AG04449 (cell line): ENCODE measurements at regions not wholly inside any gene's neighbourhood (a gene's known extent, or its start where the extent isn't known, plus 50 kb on each side); places are given as distances from the start of the nearest gene placed in this dataset.
A peak's percentile ranks its signal among the peaks of the same experiment; 100 is the strongest.

ENCODE experiments used
- CTCF ChIA-PET: fragments of 350-600 bp; formaldehyde crosslinking; extraction: SDS; loops from one replicate; lab custom pipeline; 2021; ENCODE audit warnings: antibody characterized with exemption; lab: Yijun Ruan, JAX
- POLR2A ChIA-PET: fragments of 400-600, 350-600 bp; formaldehyde crosslinking; extraction: SDS; loops from one replicate; lab custom pipeline; 2020; ENCODE audit warnings: antibody characterized with exemption, inconsistent platforms; lab: Yijun Ruan, JAX
- DNase-seq: peaks from one replicate; pipeline ENCODE4 v3.0.0-alpha.2; 2010; ENCODE audit warnings: low read depth, low spot score
- H3K4me3 ChIP-seq: 2 replicates; pipeline ENCODE4 v1.5.1; 2011; ENCODE audit warnings: low read depth, mild to moderate bottlenecking, control low read depth, low read length
- CTCF ChIP-seq: IDR thresholded peaks from one replicate; pipeline ENCODE4 v1.5.1; 2011; ENCODE audit warnings: mild to moderate bottlenecking, moderate library complexity, low read length, control low read depth, inconsistent platforms; ENCODE audit not compliant: insufficient read depth; ENCODE audit errors: missing control alignments

- H3K4me3 ChIP-seq = no peak overlapping the region
- no peak for TF ChIP-seq CTCF
- POLR2A ChIA-PET = no interaction called here
- DNase-seq = no peak
- CTCF ChIA-PET = no interaction called here
Measured at GRCh38 chr6:14798996-14799588, 446.8 kb upstream of the JARID2 start.

- ChIA-PET POLR2A (no interaction called here), CTCF (no interaction called here)
- no peak for TF ChIP-seq CTCF
- no peak overlapping the region for H3K4me3 ChIP-seq
- no peak for DNase-seq
Measured at GRCh38 chr6:14799928-14800327, 445.9 kb upstream of the JARID2 start.

DNA sequence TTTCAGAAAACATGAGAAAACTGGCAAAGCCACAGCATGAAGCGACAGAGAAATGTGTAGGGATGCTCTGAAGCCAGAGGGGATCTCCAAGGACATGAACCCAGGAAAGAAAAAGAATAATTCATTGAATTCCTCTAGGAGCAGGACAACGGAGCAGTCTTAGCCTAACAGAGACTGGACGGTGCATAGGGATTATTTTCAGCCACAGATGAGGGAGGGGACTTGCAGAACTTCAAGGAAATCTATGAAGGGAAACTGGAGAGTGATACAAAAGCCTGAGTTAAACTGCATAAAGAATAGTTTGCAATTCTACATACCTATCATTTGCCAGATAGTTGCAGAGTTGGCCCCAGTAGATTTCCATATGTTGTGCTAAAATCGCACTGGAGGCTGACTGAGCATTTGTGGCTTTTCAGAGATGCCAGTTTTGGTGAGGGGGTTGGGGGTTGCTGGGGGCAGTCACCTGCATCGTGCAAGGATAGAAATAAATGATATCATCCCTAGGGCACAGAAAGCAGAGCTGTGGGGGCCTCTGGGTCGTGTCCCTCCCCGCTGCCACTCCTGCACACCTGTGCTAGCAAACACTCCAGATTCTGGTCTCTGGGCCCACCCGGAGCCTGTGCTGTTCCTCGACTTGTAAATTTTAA is 443.2 kb upstream of the JARID2 start:
- no peak overlapping the region for H3K4me3 ChIP-seq
- ChIA-PET POLR2A (no interaction called here), CTCF (no interaction called here)
- TF ChIP-seq CTCF = no peak
- no peak for DNase-seq

DNA sequence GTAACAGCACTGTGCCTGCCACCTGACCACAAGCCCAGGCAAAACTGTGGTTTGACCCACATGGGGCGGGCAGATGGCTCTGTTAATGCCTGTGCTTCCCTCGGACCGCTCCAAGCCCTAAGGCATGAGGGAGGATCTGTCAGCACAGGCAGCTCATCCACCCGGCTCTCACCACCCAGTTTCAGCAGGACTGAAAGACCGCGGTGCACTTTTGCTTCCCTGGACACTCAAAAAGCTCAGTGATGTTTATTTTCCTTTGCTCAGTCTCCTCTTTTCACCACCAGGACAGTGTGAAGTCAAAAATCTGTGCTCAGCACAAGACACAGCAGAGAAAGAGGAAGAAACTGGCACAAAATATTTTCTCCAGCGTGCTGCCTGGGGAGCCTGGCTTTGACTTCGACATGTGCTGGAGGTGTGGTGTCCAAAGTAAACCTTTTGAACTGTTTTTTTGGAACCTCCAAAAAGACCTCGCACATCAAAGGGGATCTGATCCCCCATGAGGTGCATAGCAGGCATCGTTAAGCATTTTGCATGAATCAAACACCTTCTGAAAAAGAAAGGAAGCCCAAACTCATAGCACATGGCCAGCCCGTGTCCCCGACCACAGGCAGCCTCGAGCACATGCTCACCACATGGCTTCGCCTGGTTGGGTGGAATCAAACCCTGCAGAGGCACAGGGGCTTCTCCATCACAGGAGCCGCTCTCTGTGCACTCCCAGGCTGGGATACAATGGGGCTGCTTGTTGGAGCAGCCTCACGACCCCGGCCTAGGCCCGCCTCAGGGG is 441.7 kb upstream of the JARID2 start:
- no peak overlapping the region for H3K4me3 ChIP-seq
- DNase-seq = no peak
- ChIA-PET POLR2A (no interaction called here), CTCF (no interaction called here)
- no peak for TF ChIP-seq CTCF

DNA sequence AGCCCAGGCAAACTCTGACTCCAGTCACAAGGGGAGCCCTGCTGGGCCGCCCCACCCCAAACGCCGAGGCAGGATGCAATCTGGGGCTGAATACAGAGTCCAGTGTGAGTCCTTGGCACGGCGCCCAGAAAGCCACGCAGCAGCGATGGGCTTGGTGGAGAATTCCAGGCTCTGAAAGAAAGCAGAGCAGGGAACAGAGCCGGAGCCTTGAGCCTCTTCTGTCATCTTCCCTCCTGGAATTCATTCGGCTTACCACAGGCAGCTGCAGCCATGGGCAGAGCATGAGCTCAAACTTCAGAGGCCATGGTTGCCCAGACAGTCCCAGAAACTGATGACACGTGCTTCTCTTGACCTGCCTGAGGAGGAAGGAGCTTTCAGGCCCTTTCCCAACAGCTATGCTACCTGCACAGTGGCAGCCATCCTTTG is 441.1 kb upstream of the JARID2 start:
- peak; percentile 75 for DNase-seq
- CTCF ChIA-PET = no interaction called here
- POLR2A ChIA-PET = no interaction called here
- H3K4me3 ChIP-seq = no peak overlapping the region
- no peak for TF ChIP-seq CTCF

DNA sequence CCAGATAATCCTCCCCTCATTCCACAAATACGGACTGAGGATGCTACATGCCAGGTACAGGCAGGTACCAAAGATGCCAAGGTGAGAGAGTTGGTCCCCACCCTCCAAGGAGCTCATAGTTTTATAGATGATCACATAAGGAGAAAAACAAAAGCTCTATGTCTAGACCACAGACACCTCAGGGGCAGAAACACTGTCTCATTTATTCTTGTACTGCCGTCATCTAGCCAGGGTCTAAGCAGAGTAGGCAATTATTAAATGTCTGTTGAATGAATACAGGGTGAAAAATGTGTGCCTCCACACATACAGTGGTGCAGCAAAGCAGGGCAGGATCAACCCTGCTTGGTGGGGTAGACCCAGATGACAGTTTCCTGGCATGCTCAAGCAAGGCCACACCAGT is 439.8 kb upstream of the JARID2 start:
- TF ChIP-seq CTCF = no peak
- H3K4me3 ChIP-seq = no peak overlapping the region
- POLR2A ChIA-PET = no interaction called here
- no peak for DNase-seq
- CTCF ChIA-PET = no interaction called here
